HG03039 (cell line): ENCODE measurements at regions not wholly inside any gene's neighbourhood (a gene's known extent, or its start where the extent isn't known, plus 50 kb on each side); places are given as distances from the start of the nearest gene placed in this dataset.

Experiments
- ATAC-seq: cut with Tn5 transposase; IDR thresholded peaks from one replicate; pipeline ENCODE4 v1.9.1; 2021; ENCODE audit warnings: mild to moderate bottlenecking, moderate library complexity; ENCODE audit not compliant: unreplicated experiment

GRCh38 chr3:102177075-102177755, 257.6 kb upstream of the ZPLD1 start:
- ATAC-seq: no peak

DNA sequence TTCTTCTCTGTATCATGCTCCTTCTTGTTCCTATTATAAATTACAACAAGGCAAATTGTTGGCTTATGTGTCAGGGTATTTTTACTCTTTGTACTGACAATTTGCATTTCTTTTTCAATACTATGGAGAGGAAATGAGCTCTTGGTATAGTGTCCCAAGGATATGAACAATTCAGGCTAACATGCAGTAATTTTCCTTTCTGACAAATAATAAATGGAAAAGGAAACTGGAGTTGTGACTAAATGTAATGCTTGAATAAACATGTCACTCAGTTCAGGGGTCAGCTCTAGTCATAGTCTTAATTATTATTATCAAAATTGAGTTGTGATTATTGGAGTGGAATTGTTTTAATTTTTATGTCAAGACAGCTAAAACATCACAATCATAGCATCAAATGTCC, 256.0 kb upstream of the ZPLD1 start:
- ATAC-seq: no peak

GRCh38 chr3:102179326-102180177, 255.3 kb upstream of the ZPLD1 start:
- no peak for ATAC-seq

- ATAC-seq: no peak
These were observed 254.4 kb upstream of the ZPLD1 start for GRCh38 chr3:102180280-102180931.

DNA sequence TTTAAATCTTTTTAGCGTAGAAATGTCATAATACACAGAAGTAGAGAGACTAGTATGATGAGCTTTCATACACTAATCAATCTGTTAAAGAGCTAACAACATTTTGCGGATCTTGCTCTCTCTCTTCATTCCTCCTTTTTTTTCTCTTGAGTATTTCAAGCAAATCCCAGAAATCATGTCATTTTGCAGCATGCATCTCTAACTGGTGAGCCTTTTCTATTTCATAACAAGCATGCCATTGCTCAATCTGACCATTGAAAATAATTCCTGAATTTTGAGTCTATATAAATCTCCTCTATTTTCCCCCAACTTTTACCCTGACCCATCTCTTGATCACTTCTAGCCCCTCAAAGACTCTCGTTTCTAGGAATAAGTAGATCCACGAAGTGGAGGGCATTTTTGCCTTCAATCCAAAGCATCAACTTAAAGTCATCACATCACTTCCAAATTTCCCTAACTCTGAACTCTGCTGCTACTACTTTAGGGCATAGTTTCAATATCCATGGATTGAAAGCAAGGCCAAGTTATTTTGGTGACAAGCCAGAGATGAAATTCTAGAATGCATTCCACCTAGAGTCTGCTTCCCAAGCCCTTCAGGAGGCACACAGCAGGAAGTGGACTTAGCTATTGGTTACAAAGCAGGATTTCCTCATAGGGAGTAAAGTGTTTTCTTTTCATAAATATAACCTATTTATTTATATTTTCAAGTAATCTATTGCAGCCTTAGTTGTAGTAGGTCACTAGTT, 253.5 kb upstream of the ZPLD1 start:
- ATAC-seq: no peak

DNA sequence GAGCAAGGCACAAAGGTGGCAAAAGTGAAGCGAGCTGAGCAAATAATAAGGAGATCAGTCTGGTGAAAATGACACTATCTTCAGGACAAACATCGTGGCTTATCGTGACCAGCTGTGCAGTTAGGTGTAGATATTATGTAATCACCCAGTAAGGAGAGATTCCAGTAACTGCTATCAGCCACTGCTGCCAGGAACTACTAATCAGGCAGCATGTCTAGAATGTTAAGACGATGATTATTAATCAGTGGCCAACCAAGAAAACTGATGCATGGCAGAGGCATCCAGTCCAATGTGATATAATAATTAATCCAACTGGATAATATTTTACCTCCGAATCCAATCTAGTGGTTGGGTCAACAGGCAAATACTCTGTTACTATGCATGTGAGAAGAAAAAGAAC, 252.7 kb upstream of the ZPLD1 start:
- no peak for ATAC-seq

DNA sequence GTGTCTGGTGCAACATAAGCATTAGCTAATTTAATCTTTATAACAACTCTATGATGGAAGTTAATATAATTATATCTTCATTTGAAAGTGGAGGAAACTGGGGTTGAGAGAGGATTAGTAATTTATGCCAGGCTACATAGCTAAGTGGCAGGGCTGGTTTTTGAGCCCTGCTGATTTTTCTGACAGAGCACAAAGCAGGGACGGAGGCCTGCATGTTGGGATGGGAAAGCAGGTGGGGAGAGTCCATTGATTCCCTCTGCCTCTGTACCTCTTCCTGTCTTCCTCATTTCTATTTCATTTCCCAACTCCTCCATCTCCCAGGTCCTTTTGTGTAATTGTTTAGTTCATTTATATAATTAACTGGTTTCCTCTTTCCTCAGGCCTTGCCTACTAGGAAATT, 251.6 kb upstream of the ZPLD1 start:
- no peak for ATAC-seq

DNA sequence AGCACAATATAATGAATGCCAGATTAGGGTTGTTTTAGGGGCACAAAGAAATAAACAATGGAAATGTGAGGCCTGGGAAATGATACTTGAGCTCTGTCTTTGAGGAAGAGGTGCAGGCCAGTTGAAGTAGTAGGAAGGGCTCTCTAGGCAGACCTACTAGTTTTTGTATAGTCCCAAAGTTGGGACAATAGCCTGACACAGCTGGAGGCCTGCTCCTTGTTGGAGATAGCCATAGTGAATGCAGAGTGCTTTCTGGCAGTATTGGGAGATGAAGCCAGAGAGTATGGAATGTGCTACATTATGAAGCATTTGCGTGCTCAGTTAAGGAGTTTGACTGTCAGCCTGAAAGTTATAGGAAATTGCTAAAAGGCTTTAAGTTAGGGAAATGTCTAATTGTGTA, 251.2 kb upstream of the ZPLD1 start:
- ATAC-seq: no peak

DNA sequence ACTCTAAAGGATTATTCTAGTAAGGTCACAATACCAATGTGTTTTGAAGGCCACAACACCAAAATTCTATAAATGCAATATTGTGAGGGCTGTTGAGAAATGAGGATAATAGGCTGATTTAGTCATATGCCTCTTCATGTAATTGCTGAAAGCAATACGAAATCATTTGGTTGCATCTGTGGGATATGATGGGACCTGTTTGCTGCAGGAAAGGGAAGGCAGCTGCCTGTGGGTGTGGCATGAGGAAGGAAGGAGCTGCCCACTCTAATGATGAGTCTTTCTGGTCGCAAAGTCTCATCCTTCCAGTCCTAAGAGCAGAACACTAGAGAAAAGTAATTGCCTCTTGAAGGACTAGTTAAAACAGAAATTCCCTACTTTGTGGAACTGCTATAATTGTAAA, 245.3 kb upstream of the ZPLD1 start:
- ATAC-seq: no peak

- ATAC-seq: no peak
These were observed 244.7 kb upstream of the ZPLD1 start for GRCh38 chr3:102189956-102190723.

DNA sequence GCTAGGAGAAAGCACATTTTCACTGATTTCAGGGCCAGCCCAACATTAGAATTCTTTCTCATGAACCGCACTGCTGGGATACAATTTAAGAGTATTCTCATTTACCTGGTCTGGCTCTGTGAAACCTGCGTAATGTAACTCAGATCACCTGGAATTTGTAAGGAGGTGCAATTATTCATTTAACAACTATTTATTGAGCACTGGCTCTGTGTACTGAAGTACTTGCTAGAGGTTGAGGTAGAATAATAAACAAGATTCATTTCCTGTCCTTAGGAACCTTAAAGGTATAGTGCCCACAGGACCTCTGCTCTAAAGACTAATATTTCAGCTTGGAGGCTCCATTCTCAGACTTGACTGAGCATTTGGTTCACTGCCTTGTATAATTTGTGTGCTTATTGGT, 242.2 kb upstream of the ZPLD1 start:
- ATAC-seq: no peak

DNA sequence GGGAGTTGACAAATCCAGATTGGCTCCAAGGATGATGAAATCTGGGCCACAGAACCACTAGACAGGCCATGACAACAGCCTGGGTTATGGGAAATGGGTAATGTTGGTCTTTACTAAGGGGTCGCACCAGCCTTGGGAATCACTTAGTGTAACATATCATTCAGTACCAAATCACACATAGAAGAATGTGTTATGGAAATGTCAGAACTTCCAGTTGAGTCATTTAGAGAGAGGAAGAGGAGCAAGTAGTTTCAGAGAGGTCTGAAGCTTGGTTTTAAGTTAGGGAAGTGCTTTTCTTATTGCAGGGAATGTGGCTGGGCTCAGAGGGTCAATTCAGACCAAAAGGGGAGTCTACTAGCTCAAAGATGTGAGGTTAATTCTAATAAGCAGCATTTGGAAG, 241.6 kb upstream of the ZPLD1 start:
- ATAC-seq: no peak

- no peak for ATAC-seq
These were observed 240.8 kb upstream of the ZPLD1 start for GRCh38 chr3:102194001-102194400.

DNA sequence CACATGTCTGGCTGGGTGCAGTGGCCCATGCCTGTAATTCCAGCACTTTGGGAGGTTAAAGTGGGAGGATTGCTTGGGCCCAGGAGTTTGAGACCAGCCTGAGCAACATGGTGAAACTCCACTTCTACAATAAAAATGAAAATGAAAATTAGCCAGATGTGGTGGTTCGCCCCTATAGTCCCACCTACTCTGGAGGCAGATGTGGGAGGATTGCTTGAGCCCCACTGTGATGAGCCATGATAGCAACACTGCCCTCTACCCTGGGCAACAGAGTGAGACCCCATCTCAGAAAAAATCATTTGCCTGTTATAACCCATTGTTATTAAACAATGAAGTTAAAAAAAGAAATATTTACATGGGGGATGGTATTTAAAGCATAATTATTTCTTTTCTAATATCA, 240.1 kb upstream of the ZPLD1 start:
- ATAC-seq: no peak

- ATAC-seq: no peak
These were observed 239.4 kb upstream of the ZPLD1 start for GRCh38 chr3:102195198-102195948.

- ATAC-seq: no peak
These were observed 234.7 kb upstream of the ZPLD1 start for GRCh38 chr3:102200126-102200525.

GRCh38 chr3:102200560-102200959, 234.3 kb upstream of the ZPLD1 start:
- ATAC-seq: no peak

DNA sequence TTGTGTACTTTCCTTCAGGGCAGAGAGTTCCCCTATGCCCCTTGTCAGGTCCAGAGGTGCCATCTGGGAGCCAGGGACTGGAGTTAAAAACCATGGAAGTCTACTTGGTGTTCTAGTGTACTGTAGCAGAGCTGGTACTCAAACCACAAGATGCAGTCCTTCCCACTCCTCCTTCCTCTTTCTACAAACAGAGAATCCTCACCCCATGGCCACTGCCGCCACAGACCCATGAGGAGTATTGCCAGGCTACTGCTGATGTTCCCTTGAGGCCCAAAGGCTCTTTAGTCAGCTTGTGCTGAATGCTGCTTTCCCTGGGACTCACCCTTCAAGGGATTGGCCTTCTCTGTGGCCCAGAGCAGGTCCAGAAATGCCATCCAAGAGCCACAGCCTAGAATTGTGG, 229.2 kb upstream of the ZPLD1 start:
- no peak for ATAC-seq

GRCh38 chr3:102206511-102207031, 228.2 kb upstream of the ZPLD1 start:
- no peak for ATAC-seq

DNA sequence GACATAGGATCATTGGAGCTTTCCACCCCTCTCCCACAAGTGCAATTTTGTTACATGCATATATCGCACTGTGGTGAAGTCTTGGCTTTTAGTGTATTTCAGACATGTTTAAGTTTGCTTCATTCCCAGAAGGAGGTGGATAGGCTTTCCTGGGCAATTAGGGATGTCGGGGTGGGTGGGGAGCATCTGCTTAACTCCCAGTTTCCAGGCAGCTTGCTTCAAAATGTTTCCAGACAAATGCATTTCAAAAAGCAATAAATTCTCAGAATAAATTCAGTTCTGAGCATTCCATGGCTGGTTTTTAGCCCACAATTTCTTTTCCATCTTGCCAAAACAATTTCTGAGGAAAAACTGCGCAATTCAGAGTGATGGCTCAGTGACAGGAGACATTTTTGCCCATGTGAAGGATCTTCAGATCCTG, 227.7 kb upstream of the ZPLD1 start:
- no peak for ATAC-seq
